SK-N-SH (cell line): ENCODE measurements at regions not wholly inside any gene's neighbourhood (a gene's known extent, or its start where the extent isn't known, plus 50 kb on each side); places are given as distances from the start of the nearest gene placed in this dataset.

ENCODE experiments used
- CTCF ChIA-PET: fragments of 300-600, 350-600 bp; formaldehyde crosslinking; extraction: SDS; loops from one replicate; lab custom pipeline; 2021; lab: Yijun Ruan, JAX
- POLR2A ChIA-PET: fragments of 350-600 bp; sonication (Branson Sonifier 250); formaldehyde crosslinking; extraction: SDS; loops from one replicate; lab custom pipeline; 2020; ENCODE audit warnings: antibody characterized with exemption, inconsistent platforms; lab: Yijun Ruan, JAX
- DNase-seq: peaks from one replicate; pipeline ENCODE4 v3.0.0; 2012
- H2AFZ ChIP-seq: fragments of 200-600 bp; sonication (generic); 2 replicates; pipeline ENCODE4 v1.8.1; 2016; ENCODE audit warnings: antibody characterized with exemption, mild to moderate bottlenecking, low read depth
- H3F3A ChIP-seq: fragments of 200-600 bp; sonication (generic); replicated peaks from 2 replicates; pipeline ENCODE3; 2016; ENCODE audit warnings: antibody characterized with exemption, mild to moderate bottlenecking; ENCODE audit not compliant: insufficient read depth
- H3K27ac ChIP-seq, 2 experiments: fragments of 200-500 bp in 1 of 2; fragments of 200-600 bp in 1 of 2; sonication (Bioruptor generic) in 1 of 2; sonication (generic), shearing (Covaris generic) in 1 of 2; 2 replicates each; pipeline versions ENCODE4 v1.5.1 to v1.6.1; 2014 to 2016; ENCODE audit warnings: low read depth in 2 of 2, inconsistent platforms in 1 of 2, low read length in 1 of 2, mild to moderate bottlenecking in 1 of 2, mixed read lengths in 1 of 2
- H3K27me3 ChIP-seq: fragments of 200-600 bp; sonication (generic), shearing (Covaris generic); 2 replicates; pipeline ENCODE4 v1.6.1; 2016; ENCODE audit warnings: mixed run types; ENCODE audit not compliant: insufficient read depth
- H3K36me3 ChIP-seq, 2 experiments: fragments of 200-500 bp in 1 of 2; fragments of 200-600 bp in 1 of 2; sonication (Bioruptor generic) in 1 of 2; sonication (generic) in 1 of 2; replicated peaks in 1 of 2; 2 replicates each; pipeline versions ENCODE3 to v1.5.1; 2014 to 2016; ENCODE audit warnings: low read length in 1 of 2, mild to moderate bottlenecking in 1 of 2; ENCODE audit not compliant: insufficient read depth in 2 of 2, control insufficient read depth in 1 of 2
- H3K4me1 ChIP-seq, 2 experiments: fragments of 200-500 bp in 1 of 2; fragments of 200-600 bp in 1 of 2; sonication (Bioruptor generic) in 1 of 2; sonication (generic), shearing (Covaris generic) in 1 of 2; 2 replicates each; pipeline versions ENCODE4 v1.5.1 to v1.6.1; 2014 to 2016; ENCODE audit warnings: low read depth in 1 of 2, low read length in 1 of 2, mixed run types in 1 of 2; ENCODE audit not compliant: insufficient read depth in 2 of 2, control insufficient read depth in 1 of 2
- H3K4me2 ChIP-seq: fragments of 200-600 bp; sonication (generic), shearing (Covaris generic); 2 replicates; pipeline ENCODE4 v1.6.1; 2017; ENCODE audit warnings: mixed run types
- H3K4me3 ChIP-seq, 2 experiments: fragments of 200-500 bp in 1 of 2; fragments of 200-600 bp in 1 of 2; sonication (Bioruptor generic) in 1 of 2; sonication (generic), shearing (Covaris generic) in 1 of 2; 2 replicates each; pipeline versions ENCODE4 v1.5.1 to v1.8.1; 2014 to 2016; ENCODE audit warnings: low read depth in 2 of 2, inconsistent platforms in 1 of 2, low read length in 1 of 2, mild to moderate bottlenecking in 1 of 2, mixed read lengths in 1 of 2, moderate library complexity in 1 of 2
- H3K79me2 ChIP-seq: fragments of 200-600 bp; sonication (generic); 2 replicates; pipeline ENCODE4 v1.8.1; 2017; ENCODE audit warnings: mild to moderate bottlenecking; ENCODE audit not compliant: insufficient read depth
- H3K9ac ChIP-seq: fragments of 200-600 bp; sonication (generic); 2 replicates; pipeline ENCODE4 v1.6.1; 2017; ENCODE audit warnings: mixed run types
- H3K9me2 ChIP-seq: fragments of 200-600 bp; sonication (generic); 2 replicates; pipeline ENCODE4 v1.6.1; 2017; ENCODE audit warnings: mixed run types
- H3K9me3 ChIP-seq: fragments of 200-600 bp; sonication (generic); 2 replicates; pipeline ENCODE4 v1.6.1; 2017; ENCODE audit warnings: mixed run types, mild to moderate bottlenecking, moderate library complexity
- H4K20me1 ChIP-seq: fragments of 200-600 bp; sonication (generic); 2 replicates; pipeline ENCODE4 v1.6.1; 2017; ENCODE audit warnings: mild to moderate bottlenecking, mixed run types; ENCODE audit not compliant: insufficient read depth
- CHD2 ChIP-seq: fragments of 150-350 bp; IDR thresholded peaks from 2 replicates; pipeline ENCODE4 v1.6.1; 2018; ENCODE audit warnings: low read length; ENCODE audit not compliant: partially characterized antibody
- ELF1 ChIP-seq: IDR thresholded peaks from 2 replicates; pipeline ENCODE4 v1.4.0; 2012
- EZH2phosphoT487 ChIP-seq: fragments of 200-600 bp; sonication (generic); IDR thresholded peaks from 2 replicates; pipeline ENCODE4 v1.6.1; 2017; ENCODE audit warnings: low read depth, mixed run types, mild to moderate bottlenecking, antibody characterized with exemption, moderate library complexity, borderline replicate concordance
- FOSL2 ChIP-seq: IDR thresholded peaks from 2 replicates; pipeline ENCODE4 v1.4.0; 2012; ENCODE audit warnings: low read depth, mild to moderate bottlenecking, moderate library complexity, borderline replicate concordance
- FOXJ3 ChIP-seq: sonication (generic); formaldehyde crosslinking; IDR thresholded peaks from 2 replicates; pipeline ENCODE4 v1.5.1; 2020; ENCODE audit warnings: mild to moderate bottlenecking, missing genetic modification reagents
- GABPA ChIP-seq: IDR thresholded peaks from 2 replicates; pipeline ENCODE4 v1.4.0; 2012; ENCODE audit warnings: low read depth, mild to moderate bottlenecking
- GATA2 ChIP-seq: sonication (generic); formaldehyde crosslinking; IDR thresholded peaks from 2 replicates; pipeline ENCODE4 v1.5.0; 2020; ENCODE audit warnings: mild to moderate bottlenecking, missing genetic modification reagents
- NFIC ChIP-seq: IDR thresholded peaks from 2 replicates; pipeline ENCODE4 v1.4.0; 2012; ENCODE audit warnings: borderline replicate concordance
- RCOR1 ChIP-seq: fragments of 150-350 bp; IDR thresholded peaks from 2 replicates; pipeline ENCODE4 v1.6.1; 2017; ENCODE audit warnings: antibody characterized with exemption, low read length
- RFX5 ChIP-seq: IDR thresholded peaks from 2 replicates; pipeline ENCODE4 v1.6.1; 2012; ENCODE audit warnings: mild to moderate bottlenecking, improper control_type of control experiment, low read length
- RXRA ChIP-seq: IDR thresholded peaks from 2 replicates; pipeline ENCODE4 v1.4.0; 2012; ENCODE audit warnings: low read depth, mild to moderate bottlenecking, borderline replicate concordance
- SIN3A ChIP-seq: IDR thresholded peaks from 2 replicates; pipeline ENCODE4 v1.6.1; 2012; ENCODE audit warnings: low read depth, mild to moderate bottlenecking, low read length, moderate library complexity, borderline replicate concordance
- SMC3 ChIP-seq: IDR thresholded peaks from 2 replicates; pipeline ENCODE4 v1.6.1; 2012; ENCODE audit warnings: low read depth, low read length, improper control_type of control experiment
- TAF1 ChIP-seq: IDR thresholded peaks from 2 replicates; pipeline ENCODE4 v1.6.1; 2012; ENCODE audit warnings: low read depth, mild to moderate bottlenecking, low read length, moderate library complexity, borderline replicate concordance
- TCF12 ChIP-seq: IDR thresholded peaks from 2 replicates; pipeline ENCODE4 v1.4.0; 2012
- TEAD4 ChIP-seq: IDR thresholded peaks from 2 replicates; pipeline ENCODE4 v1.4.0; 2012; ENCODE audit warnings: mild to moderate bottlenecking, borderline replicate concordance; ENCODE audit not compliant: insufficient read depth
- ZBTB33 ChIP-seq: IDR thresholded peaks from 2 replicates; pipeline ENCODE4 v1.4.0; 2012; ENCODE audit warnings: low read depth, borderline replicate concordance
- WGBS: methylation state at CpG from one replicate; pipeline ENCODE4 v1.1.6; 2017; ENCODE audit warnings: low lambda C conversion rate; 5-methylcytosine and 5-hydroxymethylcytosine counted together
- TF ChIP-seq, protein P1 (sequence below): IDR thresholded peaks from 2 replicates; pipeline ENCODE4 v1.4.0; 2012; ENCODE audit warnings: low read depth

GRCh38 chr10:3961082-3961481 is 176.1 kb upstream of the KLF6 start:
- no peak overlapping the region for H2AFZ ChIP-seq
- CTCF ChIA-PET: no interaction called here
- no peaks in the 10 kb centered on the region for H3K27me3 ChIP-seq
- no peak for TF ChIP-seq EZH2phosphoT487
- TF ChIP-seq TEAD4: no peak
- no peak for TF ChIP-seq ZBTB33
- TF ChIP-seq, protein P1, sequence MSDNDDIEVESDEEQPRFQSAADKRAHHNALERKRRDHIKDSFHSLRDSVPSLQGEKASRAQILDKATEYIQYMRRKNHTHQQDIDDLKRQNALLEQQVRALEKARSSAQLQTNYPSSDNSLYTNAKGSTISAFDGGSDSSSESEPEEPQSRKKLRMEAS: no peak
- no peak for TF ChIP-seq CHD2
- TF ChIP-seq ELF1: no peak
- no peak for TF ChIP-seq TAF1
- no peak for TF ChIP-seq RXRA
- TF ChIP-seq GATA2 (CRISPR knock-in tag): no peak
- TF ChIP-seq GABPA: no peak
- H3K4me3 ChIP-seq: no peak overlapping the region
- H3F3A ChIP-seq: no peaks in the 10 kb centered on the region
- no peaks in the 10 kb centered on the region for H3K36me3 ChIP-seq
- H3K9me3 ChIP-seq: no peaks in the 10 kb centered on the region
- 93% methylated on average over 4 of the region's 4 CpGs for WGBS
- H4K20me1 ChIP-seq: no peaks in the 10 kb centered on the region
- peaks cover 0 to 2% of the 10 kb centered on the region in 2 experiments; a peak in 1 of 4 replicates for H3K4me1 ChIP-seq
- H3K4me2 ChIP-seq: no peak overlapping the region
- no peak overlapping the region for H3K27ac ChIP-seq
- H3K79me2 ChIP-seq: no peaks in the 10 kb centered on the region
- POLR2A ChIA-PET: no interaction called here
- no peak for DNase-seq
- H3K9me2 ChIP-seq: no peaks in the 10 kb centered on the region
- H3K9ac ChIP-seq: no peak overlapping the region

GRCh38 chr10:3960496-3960895 is 175.5 kb upstream of the KLF6 start:
- 89% methylated on average over 5 of the region's 5 CpGs for WGBS
- H3K9me3 ChIP-seq: no peaks in the 10 kb centered on the region
- no peaks in the 10 kb centered on the region for H3K9me2 ChIP-seq
- CTCF ChIA-PET: no interaction called here
- TF ChIP-seq TCF12 (no peak), EZH2phosphoT487 (no peak), SMC3 (no peak), FOXJ3 (no peak), ELF1 (no peak), RXRA (no peak), FOSL2 (no peak), NFIC (no peak), ZBTB33 (no peak), TAF1 (no peak), RFX5 (no peak), SIN3A (no peak), RCOR1 (no peak)
- no peak overlapping the region for H3K4me2 ChIP-seq
- POLR2A ChIA-PET: no interaction called here
- H3K9ac ChIP-seq: no peak overlapping the region
- H3K4me3 ChIP-seq: no peak overlapping the region
- no peaks in the 10 kb centered on the region for H3F3A ChIP-seq
- no peak for DNase-seq
- no peak overlapping the region for H2AFZ ChIP-seq
- H3K36me3 ChIP-seq: no peaks in the 10 kb centered on the region
- peaks cover 0 to 2% of the 10 kb centered on the region in 2 experiments; a peak in 1 of 4 replicates for H3K4me1 ChIP-seq
- H3K79me2 ChIP-seq: no peaks in the 10 kb centered on the region
- no peak overlapping the region for H3K27ac ChIP-seq
- H4K20me1 ChIP-seq: no peaks in the 10 kb centered on the region
- H3K27me3 ChIP-seq: no peaks in the 10 kb centered on the region
